AG04449 (cell line): ENCODE measurements at regions not wholly inside any gene's neighbourhood (a gene's known extent, or its start where the extent isn't known, plus 50 kb on each side); places are given as distances from the start of the nearest gene placed in this dataset.

Experiments used
- CTCF ChIA-PET: fragments of 350-600 bp; formaldehyde crosslinking; extraction: SDS; loops from one replicate; lab custom pipeline; 2021; ENCODE audit warnings: antibody characterized with exemption; lab: Yijun Ruan, JAX
- POLR2A ChIA-PET: fragments of 400-600, 350-600 bp; formaldehyde crosslinking; extraction: SDS; loops from one replicate; lab custom pipeline; 2020; ENCODE audit warnings: antibody characterized with exemption, inconsistent platforms; lab: Yijun Ruan, JAX
- DNase-seq: peaks from one replicate; pipeline ENCODE4 v3.0.0-alpha.2; 2010; ENCODE audit warnings: low read depth, low spot score
- H3K4me3 ChIP-seq: 2 replicates; pipeline ENCODE4 v1.5.1; 2011; ENCODE audit warnings: low read depth, mild to moderate bottlenecking, control low read depth, low read length
- CTCF ChIP-seq: IDR thresholded peaks from one replicate; pipeline ENCODE4 v1.5.1; 2011; ENCODE audit warnings: mild to moderate bottlenecking, moderate library complexity, low read length, control low read depth, inconsistent platforms; ENCODE audit not compliant: insufficient read depth; ENCODE audit errors: missing control alignments

GRCh38 chr2:19717446-19717845 lies 184.3 kb downstream of the TTC32 start:
- CTCF ChIA-PET, result no interaction called here

GRCh38 chr2:19714926-19715325 lies 186.9 kb downstream of the TTC32 start:
- CTCF ChIA-PET, result interaction anchor here (1.0 kb wide), 3 partner anchors 8 to 23 kb away, joined by 3 read pairs; no protein-coding TSS in a partner anchor
- POLR2A ChIA-PET, result no interaction called here

More at GRCh38 chr2:19717446-19717845, 184.3 kb downstream of the TTC32 start:
- H3K4me3 ChIP-seq, result no peak overlapping the region
- no peak for DNase-seq
- POLR2A ChIA-PET, result no interaction called here
- TF ChIP-seq CTCF, result no peak

GRCh38 chr2:19712850-19713249 lies 188.9 kb downstream of the TTC32 start:
- CTCF ChIA-PET, result no interaction called here

More at GRCh38 chr2:19714926-19715325, 186.9 kb downstream of the TTC32 start:
- DNase-seq, result no peak
- no peak overlapping the region for H3K4me3 ChIP-seq
- TF ChIP-seq CTCF, result no peak

GRCh38 chr2:19711470-19712372 lies 190.1 kb downstream of the TTC32 start:
- DNase-seq, result peak; percentile 83
- CTCF ChIA-PET, result interaction anchor here (1.3 kb wide), 1 partner anchor 46 kb away, joined by 3 read pairs; no protein-coding TSS in a partner anchor
- POLR2A ChIA-PET, result no interaction called here
- no peak for TF ChIP-seq CTCF
- H3K4me3 ChIP-seq, result no peak overlapping the region

More at GRCh38 chr2:19712850-19713249, 188.9 kb downstream of the TTC32 start:
- DNase-seq, result no peak
- TF ChIP-seq CTCF, result no peak
- H3K4me3 ChIP-seq, result no peak overlapping the region
- POLR2A ChIA-PET, result no interaction called here

GRCh38 chr2:19710230-19710629 lies 191.6 kb downstream of the TTC32 start:
- ChIA-PET POLR2A (no interaction called here), CTCF (interaction anchor here (0.6 to 1.3 kb wide), 5 partner anchors 14 to 1008 kb away, joined by 3 read pairs; no protein-coding TSS in a partner anchor)
- DNase-seq, result no peak
- no peak overlapping the region for H3K4me3 ChIP-seq
- no peak for TF ChIP-seq CTCF

- TF ChIP-seq CTCF, result no peak
- POLR2A ChIA-PET, result no interaction called here
- no peak for DNase-seq
- CTCF ChIA-PET, result interaction anchor here (0.6 to 1.0 kb wide), 4 partner anchors 15 to 1007 kb away, joined by 3 read pairs; no protein-coding TSS in a partner anchor
- no peak overlapping the region for H3K4me3 ChIP-seq
Observed at GRCh38 chr2:19709553-19709952, 192.2 kb downstream of the TTC32 start.
